ENCODE measurements at regions not wholly inside any gene's neighbourhood (a gene's known extent, or its start where the extent isn't known, plus 50 kb on each side); places are given as distances from the start of the nearest gene placed in this dataset.

DNA sequence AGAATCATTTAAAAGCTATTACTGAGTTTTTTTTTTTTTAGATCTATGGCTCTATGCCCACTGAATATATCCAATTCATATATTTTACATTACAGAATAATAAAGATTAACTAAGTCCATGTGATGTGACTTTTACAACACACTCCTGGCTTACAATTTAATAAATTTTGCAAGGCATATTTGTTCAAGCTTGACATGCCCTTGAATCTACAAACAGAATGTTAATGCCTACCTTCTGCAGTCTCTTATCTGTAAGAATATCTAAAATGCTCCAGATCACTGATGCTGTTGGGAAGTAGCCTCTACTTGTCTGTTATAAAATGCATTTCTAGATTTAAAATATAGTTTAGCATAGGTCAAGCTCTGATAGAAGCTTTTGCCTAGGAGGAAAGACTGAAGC is 100.7 kb upstream of the RASGEF1B start:
- H3K36me3 ChIP-seq (replicated peaks in 1 of 2; ENCODE audit: control extremely low read depth in 1 of 2, control insufficient read depth in 1 of 2, extremely low read depth in 1 of 2, insufficient read depth in 2 of 2, low read length in 1 of 2) = no peaks in the 10 kb centered on the region
- DNase-seq = no peak
- no peak for ATAC-seq (ENCODE audit: low read depth)
- intact Hi-C loops (cut with micrococcal nuclease) = no loop called here
- no peaks in the 10 kb centered on the region for H3K79me2 ChIP-seq (ENCODE audit: control insufficient read depth, insufficient read depth, low read length)
- no peaks in the 10 kb centered on the region for H4K20me1 ChIP-seq (ENCODE audit: control insufficient read depth, insufficient read depth, low read length, poor library complexity, severe bottlenecking)
- peaks cover 0 to 7% (median 0%) of the 10 kb centered on the region in 3 donors for H3K9me3 ChIP-seq (ENCODE audit: control extremely low read depth in 1 of 3, control insufficient read depth in 2 of 3, insufficient read depth in 1 of 3, low read length in 2 of 3)
- H3K4me3 ChIP-seq (ENCODE audit: control extremely low read depth in 1 of 5, extremely low read depth in 1 of 5, insufficient read depth in 1 of 5, low read depth in 2 of 5, low read length in 4 of 5) = no peak overlapping the region
- no peak overlapping the region for H3K4me2 ChIP-seq (replicated peaks; ENCODE audit: low read depth, low read length, poor library complexity, severe bottlenecking)
- no peak for TF ChIP-seq EZH2 (IDR thresholded peaks at IDR 0.05; ENCODE audit: borderline replicate concordance, insufficient read depth, low read depth, low read length, poor library complexity, severe bottlenecking)
- TF ChIP-seq, protein P1, sequence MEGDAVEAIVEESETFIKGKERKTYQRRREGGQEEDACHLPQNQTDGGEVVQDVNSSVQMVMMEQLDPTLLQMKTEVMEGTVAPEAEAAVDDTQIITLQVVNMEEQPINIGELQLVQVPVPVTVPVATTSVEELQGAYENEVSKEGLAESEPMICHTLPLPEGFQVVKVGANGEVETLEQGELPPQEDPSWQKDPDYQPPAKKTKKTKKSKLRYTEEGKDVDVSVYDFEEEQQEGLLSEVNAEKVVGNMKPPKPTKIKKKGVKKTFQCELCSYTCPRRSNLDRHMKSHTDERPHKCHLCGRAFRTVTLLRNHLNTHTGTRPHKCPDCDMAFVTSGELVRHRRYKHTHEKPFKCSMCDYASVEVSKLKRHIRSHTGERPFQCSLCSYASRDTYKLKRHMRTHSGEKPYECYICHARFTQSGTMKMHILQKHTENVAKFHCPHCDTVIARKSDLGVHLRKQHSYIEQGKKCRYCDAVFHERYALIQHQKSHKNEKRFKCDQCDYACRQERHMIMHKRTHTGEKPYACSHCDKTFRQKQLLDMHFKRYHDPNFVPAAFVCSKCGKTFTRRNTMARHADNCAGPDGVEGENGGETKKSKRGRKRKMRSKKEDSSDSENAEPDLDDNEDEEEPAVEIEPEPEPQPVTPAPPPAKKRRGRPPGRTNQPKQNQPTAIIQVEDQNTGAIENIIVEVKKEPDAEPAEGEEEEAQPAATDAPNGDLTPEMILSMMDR (IDR thresholded peaks at IDR 0.05) = no peak
- Mint-ChIP-seq H3K4me3 (no peak overlapping the region), H3K27ac (no peak overlapping the region), H3K9me3 (ENCODE audit: insufficient read depth) (no peaks in the 10 kb centered on the region), H3K4me1 (peaks cover 32% of the 10 kb centered on the region), H3K27me3 (no peaks in the 10 kb centered on the region)
- ChIA-PET CTCF (interaction anchor here (0.7 to 1.4 kb wide), 3 partner anchors 10 to 167 kb away, joined by 3 to 5 read pairs (median 3); no protein-coding TSS in a partner anchor), POLR2A (interaction anchor here (0.8 kb wide), 1 partner anchor 127 kb away, joined by 3 read pairs; no protein-coding TSS in a partner anchor)
- H3K27ac ChIP-seq (ENCODE audit: low read length in 2 of 2) = no peak overlapping the region
- no peaks in the 10 kb centered on the region for H3K27me3 ChIP-seq (replicated peaks in 1 of 4; ENCODE audit: control extremely low read depth in 1 of 4, control insufficient read depth in 3 of 4, insufficient read depth in 4 of 4, low read length in 3 of 4)
- peaks cover 24 to 27% of the 10 kb centered on the region in 2 donors for H3K4me1 ChIP-seq (ENCODE audit: control insufficient read depth in 2 of 2, insufficient read depth in 2 of 2, low read length in 2 of 2)
- no peak overlapping the region for H3K9ac ChIP-seq (ENCODE audit: low read length)
- H2AFZ ChIP-seq (ENCODE audit: insufficient read depth, low read depth, low read length, poor library complexity, severe bottlenecking) = no peak overlapping the region

DNA sequence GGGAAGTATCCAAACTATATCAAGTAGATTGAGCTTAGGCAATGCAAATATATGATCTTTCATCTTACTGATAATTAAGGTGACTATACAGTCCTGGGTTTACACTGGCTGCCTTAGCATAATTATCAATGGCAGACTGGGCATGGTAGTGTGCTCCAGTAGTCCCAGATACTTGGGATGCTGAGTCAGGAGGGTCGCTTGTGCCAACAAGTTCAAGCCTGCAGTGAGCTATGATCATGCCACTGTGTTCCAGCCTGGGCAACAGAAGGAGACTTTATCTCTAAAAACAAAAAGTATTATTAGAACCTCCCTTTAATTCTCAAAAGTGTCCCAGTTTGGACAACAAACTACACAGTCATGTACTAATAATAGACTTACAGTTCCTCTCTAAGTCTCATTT is 99.4 kb upstream of the RASGEF1B start:
- no peak overlapping the region for H3K9ac ChIP-seq (ENCODE audit: low read length)
- POLR2A ChIA-PET = interaction anchor here (0.7 kb wide), 1 partner anchor 794 kb away, joined by 3 read pairs; no protein-coding TSS in a partner anchor
- no peaks in the 10 kb centered on the region for H3K27me3 ChIP-seq (replicated peaks in 1 of 4; ENCODE audit: control extremely low read depth in 1 of 4, control insufficient read depth in 3 of 4, insufficient read depth in 4 of 4, low read length in 3 of 4)
- intact Hi-C loops (cut with micrococcal nuclease) = no loop called here
- H3K36me3 ChIP-seq (replicated peaks in 1 of 2; ENCODE audit: control extremely low read depth in 1 of 2, control insufficient read depth in 1 of 2, extremely low read depth in 1 of 2, insufficient read depth in 2 of 2, low read length in 1 of 2) = no peaks in the 10 kb centered on the region
- H3K4me2 ChIP-seq (replicated peaks; ENCODE audit: low read depth, low read length, poor library complexity, severe bottlenecking) = no peak overlapping the region
- WGBS (ENCODE audit: insufficient coverage) = no CpG with 5 or more reads among the region's 1 CpG
- H3K9me3 ChIP-seq (ENCODE audit: control extremely low read depth in 1 of 3, control insufficient read depth in 2 of 3, insufficient read depth in 1 of 3, low read length in 2 of 3) = peaks cover 0 to 7% (median 0%) of the 10 kb centered on the region in 3 donors
- no peak for DNase-seq
- peaks cover 34% of the 10 kb centered on the region for H3K4me1 Mint-ChIP-seq
- no peaks in the 10 kb centered on the region for H3K27me3 Mint-ChIP-seq
- H3K27ac Mint-ChIP-seq = no peak overlapping the region
- H3K4me3 ChIP-seq (ENCODE audit: control extremely low read depth in 1 of 5, extremely low read depth in 1 of 5, insufficient read depth in 1 of 5, low read depth in 2 of 5, low read length in 4 of 5) = no peak overlapping the region
- TF ChIP-seq, protein P1 (IDR thresholded peaks at IDR 0.05) = no peak
- TF ChIP-seq EZH2 (IDR thresholded peaks at IDR 0.05; ENCODE audit: borderline replicate concordance, insufficient read depth, low read depth, low read length, poor library complexity, severe bottlenecking) = no peak
- H4K20me1 ChIP-seq (ENCODE audit: control insufficient read depth, insufficient read depth, low read length, poor library complexity, severe bottlenecking) = no peaks in the 10 kb centered on the region
- ATAC-seq (ENCODE audit: low read depth) = no peak
- H2AFZ ChIP-seq (ENCODE audit: insufficient read depth, low read depth, low read length, poor library complexity, severe bottlenecking) = no peak overlapping the region
- no peak overlapping the region for H3K4me3 Mint-ChIP-seq
- no peak overlapping the region for H3K27ac ChIP-seq (ENCODE audit: low read length in 2 of 2)
- H3K9me3 Mint-ChIP-seq (ENCODE audit: insufficient read depth) = no peaks in the 10 kb centered on the region
- peaks cover 3% of the 10 kb centered on the region for H3K79me2 ChIP-seq (ENCODE audit: control insufficient read depth, insufficient read depth, low read length)
- CTCF ChIA-PET = no interaction called here
- H3K4me1 ChIP-seq (ENCODE audit: control insufficient read depth in 2 of 2, insufficient read depth in 2 of 2, low read length in 2 of 2) = peaks cover 27% of the 10 kb centered on the region in 2 donors
